ENCODE measurements at regions not wholly inside any gene's neighbourhood (a gene's known extent, or its start where the extent isn't known, plus 50 kb on each side); places are given as distances from the start of the nearest gene placed in this dataset.

- 77% methylated on average over 2 of the region's 2 CpGs for WGBS
- Histone ChIP-seq H3K4me3 (ENCODE audit: low read depth, low read length) (no peak overlapping the region), H3K36me3 (ENCODE audit: insufficient read depth) (no peaks in the 10 kb centered on the region), H3K4me1 (ENCODE audit: insufficient read depth) (no peaks in the 10 kb centered on the region), H3K27ac (ENCODE audit: low read depth) (no peak overlapping the region)
- DNase-seq (ENCODE audit: extremely low spot score) = no peak
These were observed 170.8 kb upstream of the FST start for GRCh38 chr5:53309653-53310052.

GRCh38 chr5:53311681-53312080 is 168.7 kb upstream of the FST start:
- Histone ChIP-seq H3K36me3 (ENCODE audit: insufficient read depth) (no peaks in the 10 kb centered on the region), H3K4me1 (ENCODE audit: insufficient read depth) (no peaks in the 10 kb centered on the region), H3K4me3 (ENCODE audit: low read depth, low read length) (no peak overlapping the region), H3K27ac (ENCODE audit: low read depth) (no peak overlapping the region)
- no peak for DNase-seq (ENCODE audit: extremely low spot score)
- 65% methylated on average over 2 of the region's 2 CpGs for WGBS

DNA sequence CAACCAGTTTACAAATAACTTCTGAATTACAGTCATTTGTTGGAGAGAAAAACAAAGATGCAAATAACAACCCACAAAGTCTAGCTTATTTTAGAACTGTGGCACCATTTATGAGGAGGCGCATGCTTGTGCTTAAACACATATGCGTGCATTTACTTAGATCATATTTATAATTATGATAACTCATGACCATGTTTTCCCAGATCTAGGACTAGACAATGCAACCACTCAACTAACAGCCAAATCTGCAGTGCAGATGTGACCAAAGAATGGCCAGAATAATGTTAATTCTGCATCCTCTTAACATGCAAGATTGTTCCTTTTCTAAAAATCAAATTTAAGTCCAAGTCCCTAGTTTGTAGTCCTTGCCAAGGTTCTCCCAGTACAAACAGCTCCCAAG is 167.3 kb upstream of the FST start:
- DNase-seq (ENCODE audit: extremely low spot score) = no peak
- WGBS = 90% methylated on average over 2 of the region's 2 CpGs
- Histone ChIP-seq H3K36me3 (ENCODE audit: insufficient read depth) (no peaks in the 10 kb centered on the region), H3K27ac (ENCODE audit: low read depth) (no peak overlapping the region), H3K4me3 (ENCODE audit: low read depth, low read length) (no peak overlapping the region), H3K4me1 (ENCODE audit: insufficient read depth) (no peaks in the 10 kb centered on the region)

GRCh38 chr5:53318303-53318702 is 162.1 kb upstream of the FST start:
- 63% methylated on average over 2 of the region's 2 CpGs for WGBS
- no peak overlapping the region for H3K4me3 ChIP-seq (ENCODE audit: low read depth, low read length)

DNA sequence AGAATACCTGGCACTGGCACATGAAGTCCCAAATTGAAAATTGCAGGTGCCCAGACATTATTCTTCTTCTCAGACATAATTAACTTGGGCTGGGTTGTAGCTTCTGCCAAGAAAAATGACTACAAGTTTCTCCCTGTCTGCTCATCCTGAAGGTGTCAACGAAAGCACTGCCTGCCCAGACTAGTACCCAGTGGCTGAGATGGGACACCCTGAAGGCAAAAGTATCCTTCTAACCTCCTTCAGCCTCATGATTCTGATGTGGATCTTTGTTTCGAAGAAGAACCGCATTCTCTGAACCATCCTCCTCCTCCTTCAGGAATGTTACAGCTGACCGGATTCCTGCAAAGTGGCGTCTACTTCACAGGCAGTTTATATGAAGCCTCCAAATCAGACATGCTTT is 161.1 kb upstream of the FST start:
- 61% methylated on average over 5 of the region's 5 CpGs for WGBS
- no peaks in the 10 kb centered on the region for H3K4me1 ChIP-seq (ENCODE audit: insufficient read depth)
- H3K4me3 ChIP-seq (ENCODE audit: low read depth, low read length) = no peak overlapping the region
- H3K36me3 ChIP-seq (ENCODE audit: insufficient read depth) = no peaks in the 10 kb centered on the region
- H3K27ac ChIP-seq (ENCODE audit: low read depth) = no peak overlapping the region
- no peak for DNase-seq (ENCODE audit: extremely low spot score)

More at GRCh38 chr5:53318303-53318702, 162.1 kb upstream of the FST start:
- Histone ChIP-seq H3K36me3 (ENCODE audit: insufficient read depth) (no peaks in the 10 kb centered on the region), H3K27ac (ENCODE audit: low read depth) (no peak overlapping the region), H3K4me1 (ENCODE audit: insufficient read depth) (no peaks in the 10 kb centered on the region)
- DNase-seq (ENCODE audit: extremely low spot score) = no peak

DNA sequence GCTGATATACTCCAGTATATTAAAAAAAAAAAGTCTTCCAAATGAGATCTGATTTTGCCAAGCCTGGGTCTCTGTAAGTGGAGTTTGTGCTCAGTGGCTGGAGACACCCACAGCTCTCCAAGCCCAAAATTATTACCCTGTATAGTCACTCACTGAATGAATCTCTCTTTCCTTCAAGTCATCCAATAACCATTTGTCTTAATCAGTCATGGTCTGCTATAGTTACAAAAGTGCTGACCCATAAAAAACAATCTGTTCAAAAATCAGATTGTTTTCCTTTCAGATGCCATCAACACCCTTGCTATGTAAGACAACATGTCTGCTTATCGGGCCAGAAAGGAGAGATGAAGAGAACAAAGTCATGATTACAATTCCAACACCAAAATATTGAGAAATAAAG is 159.4 kb upstream of the FST start:
- WGBS = 89% methylated on average over 1 of the region's 1 CpG
- Histone ChIP-seq H3K27ac (ENCODE audit: low read depth) (no peak overlapping the region), H3K4me3 (ENCODE audit: low read depth, low read length) (no peak overlapping the region), H3K4me1 (ENCODE audit: insufficient read depth) (no peaks in the 10 kb centered on the region), H3K36me3 (ENCODE audit: insufficient read depth) (no peaks in the 10 kb centered on the region)
- no peak for DNase-seq (ENCODE audit: extremely low spot score)

DNA sequence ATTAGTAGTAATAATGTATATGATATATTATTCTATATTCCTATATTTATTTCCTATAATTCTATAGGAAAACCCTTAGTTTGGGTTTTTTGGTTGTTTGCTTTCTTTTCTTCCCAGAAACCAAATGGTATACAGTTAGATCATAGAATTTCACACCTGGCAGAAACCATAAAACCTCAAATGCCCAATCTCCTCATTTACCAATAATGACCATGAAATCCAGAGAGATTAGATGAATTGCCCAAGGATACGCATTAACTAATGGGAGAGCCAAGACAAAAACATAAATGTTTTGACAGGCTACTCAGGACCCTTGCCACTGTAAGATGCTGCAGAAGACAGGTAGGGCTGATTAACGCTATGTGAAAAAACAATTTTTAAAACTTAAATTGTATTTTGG is 158.7 kb upstream of the FST start:
- WGBS = 92% methylated on average over 2 of the region's 2 CpGs
- H3K27ac ChIP-seq (ENCODE audit: low read depth) = no peak overlapping the region

GRCh38 chr5:53322257-53322656 is 158.2 kb upstream of the FST start:
- WGBS = 67% methylated on average over 1 of the region's 1 CpG
- H3K36me3 ChIP-seq (ENCODE audit: insufficient read depth) = no peaks in the 10 kb centered on the region
- H3K4me1 ChIP-seq (ENCODE audit: insufficient read depth) = no peaks in the 10 kb centered on the region
- no peak for DNase-seq (ENCODE audit: extremely low spot score)
- H3K4me3 ChIP-seq (ENCODE audit: low read depth, low read length) = no peak overlapping the region
- H3K27ac ChIP-seq (ENCODE audit: low read depth) = no peak overlapping the region

More for the DNA sequence above, 158.7 kb upstream of the FST start:
- Histone ChIP-seq H3K4me3 (ENCODE audit: low read depth, low read length) (no peak overlapping the region), H3K4me1 (ENCODE audit: insufficient read depth) (no peaks in the 10 kb centered on the region), H3K36me3 (ENCODE audit: insufficient read depth) (no peaks in the 10 kb centered on the region)
- no peak for DNase-seq (ENCODE audit: extremely low spot score)

GRCh38 chr5:53323511-53323910 is 156.9 kb upstream of the FST start:
- H3K27ac ChIP-seq (ENCODE audit: low read depth) = no peak overlapping the region
- H3K36me3 ChIP-seq (ENCODE audit: insufficient read depth) = no peaks in the 10 kb centered on the region
- H3K4me3 ChIP-seq (ENCODE audit: low read depth, low read length) = no peak overlapping the region
- 94% methylated on average over 2 of the region's 2 CpGs for WGBS
- no peaks in the 10 kb centered on the region for H3K4me1 ChIP-seq (ENCODE audit: insufficient read depth)
- DNase-seq (ENCODE audit: extremely low spot score) = no peak

DNA sequence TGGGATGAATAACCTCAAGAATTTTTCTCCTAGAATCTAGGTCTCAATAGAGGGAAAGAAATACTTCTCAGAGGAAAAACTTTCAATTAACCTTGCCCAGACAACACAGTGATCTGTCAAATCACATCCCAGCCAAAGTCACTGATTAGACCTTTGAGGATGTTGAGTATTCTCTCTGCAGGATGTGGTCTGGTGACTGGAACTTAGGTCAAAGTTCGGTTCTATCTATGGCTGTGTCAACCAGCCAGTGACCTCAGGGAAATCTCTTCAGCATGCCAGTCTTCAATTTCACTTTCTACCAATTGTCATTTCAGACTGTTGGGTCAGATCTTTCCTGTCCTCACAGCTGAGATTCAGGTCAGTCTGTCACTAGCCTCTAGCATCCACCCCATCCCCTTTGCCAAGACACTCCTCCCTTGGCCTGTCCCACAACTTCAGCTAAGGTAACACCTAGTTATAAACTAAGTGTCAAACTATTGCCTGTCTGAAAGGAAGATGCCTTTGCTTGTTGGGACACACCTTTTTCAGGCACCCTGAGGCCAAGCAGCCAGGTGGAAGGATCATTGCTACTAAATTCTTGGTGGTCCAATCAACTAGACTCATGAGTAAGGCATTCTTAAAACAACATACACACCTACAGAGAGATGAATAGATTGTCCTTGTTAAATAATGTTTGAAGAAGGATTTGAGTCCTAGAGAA is 156.3 kb upstream of the FST start:
- Histone ChIP-seq H3K27ac (ENCODE audit: low read depth) (no peak overlapping the region), H3K4me3 (ENCODE audit: low read depth, low read length) (no peak overlapping the region), H3K4me1 (ENCODE audit: insufficient read depth) (no peaks in the 10 kb centered on the region), H3K36me3 (ENCODE audit: insufficient read depth) (no peaks in the 10 kb centered on the region)
- WGBS = 88% methylated on average over 1 of the region's 1 CpG
- DNase-seq (ENCODE audit: extremely low spot score) = no peak

- 62% methylated on average over 7 of the region's 7 CpGs for WGBS
- no peak overlapping the region for H3K4me3 ChIP-seq (ENCODE audit: low read depth, low read length)
- H3K36me3 ChIP-seq (ENCODE audit: insufficient read depth) = no peaks in the 10 kb centered on the region
- H3K27ac ChIP-seq (ENCODE audit: low read depth) = no peak overlapping the region
- H3K4me1 ChIP-seq (ENCODE audit: insufficient read depth) = no peaks in the 10 kb centered on the region
- DNase-seq (ENCODE audit: extremely low spot score) = no peak
These were observed 153.8 kb upstream of the FST start for GRCh38 chr5:53326424-53327153.

DNA sequence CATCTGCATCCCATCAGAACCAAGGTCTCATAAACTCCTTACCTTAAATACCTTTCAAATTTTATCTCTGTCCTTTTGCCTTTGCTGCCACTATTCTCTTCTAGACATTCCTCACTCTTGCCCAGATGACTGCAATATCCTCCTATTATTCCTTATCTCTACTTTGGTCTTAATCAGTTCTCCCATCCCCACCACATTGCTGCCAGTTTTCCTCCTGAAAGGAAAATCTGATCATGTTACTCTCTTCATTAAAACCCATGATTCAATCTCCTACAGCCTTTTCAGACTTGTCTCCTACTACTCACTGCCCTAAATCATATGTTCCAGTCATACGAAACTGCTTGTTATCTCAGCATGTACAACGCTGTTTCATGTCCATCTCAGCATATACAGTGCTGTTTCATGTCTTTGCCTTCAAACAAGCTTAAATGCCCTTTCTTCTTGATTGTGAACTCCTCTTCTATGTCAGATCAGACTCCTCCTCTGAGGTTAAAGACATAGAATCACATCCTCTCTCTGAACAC is 152.6 kb upstream of the FST start:
- WGBS = 63% methylated on average over 2 of the region's 2 CpGs
- DNase-seq (ENCODE audit: extremely low spot score) = no peak
- no peaks in the 10 kb centered on the region for H3K36me3 ChIP-seq (ENCODE audit: insufficient read depth)
- no peaks in the 10 kb centered on the region for H3K4me1 ChIP-seq (ENCODE audit: insufficient read depth)
- H3K4me3 ChIP-seq (ENCODE audit: low read depth, low read length) = no peak overlapping the region
- H3K27ac ChIP-seq (ENCODE audit: low read depth) = no peak overlapping the region

DNA sequence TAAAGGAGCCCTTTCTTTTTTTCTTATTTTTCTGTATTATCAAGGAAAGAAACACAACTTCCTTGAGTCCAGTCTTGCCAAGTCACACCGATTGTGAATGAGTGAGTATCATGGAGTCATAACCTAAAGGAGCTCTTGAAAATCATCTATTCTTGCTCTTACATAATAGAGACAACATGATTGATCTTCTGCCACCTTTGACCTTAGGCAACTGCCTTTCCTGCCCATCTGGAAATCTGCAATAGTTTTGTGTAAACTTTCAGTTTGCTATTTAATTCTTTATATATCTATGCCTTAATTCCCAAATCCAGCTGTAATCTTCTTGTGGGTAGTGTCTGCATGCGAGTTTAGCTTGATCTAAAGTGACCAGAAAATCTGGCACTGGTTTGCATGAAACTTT is 149.9 kb upstream of the FST start:
- Histone ChIP-seq H3K27ac (ENCODE audit: low read depth) (no peak overlapping the region), H3K4me3 (ENCODE audit: low read depth, low read length) (no peak overlapping the region), H3K36me3 (ENCODE audit: insufficient read depth) (no peaks in the 10 kb centered on the region), H3K4me1 (ENCODE audit: insufficient read depth) (no peaks in the 10 kb centered on the region)
- DNase-seq (ENCODE audit: extremely low spot score) = no peak
- 67% methylated on average over 2 of the region's 2 CpGs for WGBS

DNA sequence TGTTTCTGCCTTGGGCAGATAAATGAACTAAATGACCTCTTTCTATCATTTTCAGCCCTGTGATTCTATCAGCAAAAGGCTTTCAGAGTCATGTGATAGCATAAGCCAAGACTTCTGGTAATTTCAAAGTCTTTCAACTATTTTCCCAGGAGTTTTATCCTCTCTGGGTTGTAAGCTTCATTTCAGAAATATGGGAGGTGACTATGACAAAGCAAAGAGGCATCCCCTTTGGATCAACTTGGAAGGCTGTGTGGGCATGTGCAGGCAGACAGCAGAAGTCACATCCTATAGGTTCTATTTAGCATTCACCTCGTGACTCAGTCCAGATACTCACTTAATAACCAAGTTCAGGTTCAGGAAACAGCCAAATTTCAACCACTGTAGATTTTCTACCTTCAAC is 149.0 kb upstream of the FST start:
- Histone ChIP-seq H3K27ac (ENCODE audit: low read depth) (no peak overlapping the region), H3K4me3 (ENCODE audit: low read depth, low read length) (no peak overlapping the region), H3K36me3 (ENCODE audit: insufficient read depth) (no peaks in the 10 kb centered on the region), H3K4me1 (ENCODE audit: insufficient read depth) (no peaks in the 10 kb centered on the region)
- no peak for DNase-seq (ENCODE audit: extremely low spot score)
- 72% methylated on average over 1 of the region's 1 CpG for WGBS

Measured in urinary bladder (tissue), 3 donors.